Thyroid gland (tissue), 4 donors: ENCODE measurements at regions not wholly inside any gene's neighbourhood (a gene's known extent, or its start where the extent isn't known, plus 50 kb on each side); places are given as distances from the start of the nearest gene placed in this dataset.

Experiments used
- DNase-seq, 2 donors: peaks; one replicate each; pipeline ENCODE4 v3.0.0-alpha.2; 2019
- H3K27ac ChIP-seq, 3 donors: fragments of 200-600 bp; sonication (generic); 1 replicate in 2 of 3; 2 replicates in 1 of 3; pipeline ENCODE4 v1.5.1; 2016 to 2019; ENCODE audit warnings: mild to moderate bottlenecking in 1 of 3, moderate library complexity in 1 of 3
- H3K27me3 ChIP-seq: fragments of 200-600 bp; sonication (generic); one replicate; pipeline ENCODE4 v1.5.1; 2019
- H3K36me3 ChIP-seq, 2 donors: fragments of 200-600 bp; sonication (generic); one replicate each; pipeline ENCODE4 v1.5.1; 2016 to 2019
- H3K4me1 ChIP-seq, 2 donors: fragments of 200-600 bp; sonication (generic); one replicate each; pipeline ENCODE4 v1.5.1; 2017 to 2019
- H3K4me3 ChIP-seq, 3 donors: fragments of 200-600 bp; sonication (generic); replicated peaks in 1 of 3; 1 replicate in 2 of 3; 2 replicates in 1 of 3; pipeline ENCODE4 v1.5.1; 2016; ENCODE audit warnings: mild to moderate bottlenecking in 1 of 3
- H3K9me3 ChIP-seq: fragments of 200-600 bp; sonication (generic); one replicate; pipeline ENCODE4 v1.5.1; 2017
- CTCF ChIP-seq, 6 experiments: fragments of 200-600 bp in 3 of 6; fragments of 450-650 bp in 3 of 6; sonication (generic) in 3 of 6; IDR thresholded peaks; one replicate each; pipeline ENCODE4 v1.5.1; 2016 to 2019; ENCODE audit warnings: antibody characterized with exemption in 6 of 6, mild to moderate bottlenecking in 2 of 6, inconsistent platforms in 1 of 6, moderate library complexity in 1 of 6
- POLR2A ChIP-seq, 2 donors: fragments of 450-650 bp; IDR thresholded peaks; one replicate each; pipeline ENCODE4 v1.6.1; 2017; ENCODE audit warnings: antibody characterized with exemption in 2 of 2, mild to moderate bottlenecking in 2 of 2, moderate library complexity in 1 of 2
- WGBS, 2 donors: methylation state at CpG; one replicate each; pipeline ENCODE4 v1.1.5; 2017; 5-methylcytosine and 5-hydroxymethylcytosine counted together
- intact Hi-C: fragments of 100-400 bp; cut with DNase I; formaldehyde crosslinking; loops from one replicate; pipeline ENCODE4 v1.15.1; 2023

GRCh38 chr15:81491414-81492096 is 117.5 kb upstream of the TMC3 start:
- H3K4me1 ChIP-seq: no peaks in the 10 kb centered on the region
- intact Hi-C loops: no loop called here
- H3K4me3 ChIP-seq: no peak overlapping the region
- H3K9me3 ChIP-seq: no peaks in the 10 kb centered on the region
- no peaks in the 10 kb centered on the region for H3K36me3 ChIP-seq
- no peak for TF ChIP-seq CTCF (IDR thresholded peaks at IDR 0.05)
- no peak for TF ChIP-seq POLR2A (IDR thresholded peaks at IDR 0.05)
- no peak overlapping the region for H3K27ac ChIP-seq
- no peak for DNase-seq
- 77 to 80% methylated on average over 6 of the region's 6 CpGs for WGBS, 2 donors
- no peaks in the 10 kb centered on the region for H3K27me3 ChIP-seq

- WGBS, 2 donors: 76 to 96% methylated on average over 2 to 4 of the region's 5 CpGs
- H3K27ac ChIP-seq: no peak overlapping the region
- H3K9me3 ChIP-seq: no peaks in the 10 kb centered on the region
- DNase-seq: peak; percentile 3 to 5
- H3K27me3 ChIP-seq: no peaks in the 10 kb centered on the region
- no peak overlapping the region for H3K4me3 ChIP-seq
- H3K4me1 ChIP-seq: no peaks in the 10 kb centered on the region
- intact Hi-C loops: no loop called here
- TF ChIP-seq POLR2A (IDR thresholded peaks at IDR 0.05): no peak
- TF ChIP-seq CTCF (IDR thresholded peaks at IDR 0.05): no peak
- H3K36me3 ChIP-seq: no peaks in the 10 kb centered on the region
Observed at GRCh38 chr15:81485806-81486205, 111.8 kb upstream of the TMC3 start.

GRCh38 chr15:81484086-81484955 is 110.3 kb upstream of the TMC3 start:
- no peaks in the 10 kb centered on the region for H3K9me3 ChIP-seq
- 78 to 79% methylated on average over 11 to 12 of the region's 12 CpGs for WGBS, 2 donors
- no peak for DNase-seq
- no peak overlapping the region for H3K4me3 ChIP-seq
- no peaks in the 10 kb centered on the region for H3K4me1 ChIP-seq
- H3K27me3 ChIP-seq: no peaks in the 10 kb centered on the region
- no peak overlapping the region for H3K27ac ChIP-seq
- no peaks in the 10 kb centered on the region for H3K36me3 ChIP-seq
- TF ChIP-seq POLR2A (IDR thresholded peaks at IDR 0.05): no peak
- TF ChIP-seq CTCF (IDR thresholded peaks at IDR 0.05): no peak
- intact Hi-C loops: no loop called here

- WGBS, 2 donors: 88 to 95% methylated on average over 3 of the region's 3 CpGs
- no peak overlapping the region for H3K27ac ChIP-seq
- H3K9me3 ChIP-seq: no peaks in the 10 kb centered on the region
- H3K4me1 ChIP-seq: no peaks in the 10 kb centered on the region
- no peaks in the 10 kb centered on the region for H3K36me3 ChIP-seq
- TF ChIP-seq CTCF (IDR thresholded peaks at IDR 0.05) (no peak), POLR2A (IDR thresholded peaks at IDR 0.05) (no peak)
- H3K27me3 ChIP-seq: no peaks in the 10 kb centered on the region
- intact Hi-C loops: no loop called here
- DNase-seq: no peak
- H3K4me3 ChIP-seq: no peak overlapping the region
Observed at GRCh38 chr15:81483496-81483895, 109.5 kb upstream of the TMC3 start.

- Histone ChIP-seq H3K9me3 (no peaks in the 10 kb centered on the region), H3K27me3 (no peaks in the 10 kb centered on the region), H3K27ac (no peak overlapping the region), H3K4me3 (no peak overlapping the region), H3K36me3 (no peaks in the 10 kb centered on the region), H3K4me1 (no peaks in the 10 kb centered on the region)
- TF ChIP-seq CTCF (IDR thresholded peaks at IDR 0.05) (no peak), POLR2A (IDR thresholded peaks at IDR 0.05) (no peak)
- WGBS, 2 donors: 88 to 91% methylated on average over 7 of the region's 7 CpGs
- intact Hi-C loops: no loop called here
- DNase-seq: no peak
Observed at GRCh38 chr15:81481346-81481745, 107.3 kb upstream of the TMC3 start.
